KMS-11 (cell line): ENCODE measurements at regions not wholly inside any gene's neighbourhood (a gene's known extent, or its start where the extent isn't known, plus 50 kb on each side); places are given as distances from the start of the nearest gene placed in this dataset.

Experiments
- H2AFZ ChIP-seq: fragments of 200-600 bp; sonication (generic); 2 replicates; pipeline ENCODE4 v1.6.1; 2016; ENCODE audit warnings: antibody characterized with exemption, mixed run types, low read depth
- H3K27ac ChIP-seq: fragments of 200-600 bp; sonication (generic); 2 replicates; pipeline ENCODE4 v1.6.1; 2016; ENCODE audit warnings: mild to moderate bottlenecking, mixed run types
- H3K27me3 ChIP-seq: fragments of 200-600 bp; sonication (generic); 2 replicates; pipeline ENCODE4 v1.6.1; 2017; ENCODE audit warnings: mild to moderate bottlenecking, low read depth, mixed run types, moderate library complexity; ENCODE audit not compliant: insufficient read depth
- H3K36me3 ChIP-seq: fragments of 200-600 bp; sonication (generic); 2 replicates; pipeline ENCODE4 v1.6.1; 2017; ENCODE audit warnings: mild to moderate bottlenecking, mixed run types; ENCODE audit not compliant: insufficient read depth
- H3K4me1 ChIP-seq: fragments of 200-600 bp; sonication (generic); 2 replicates; pipeline ENCODE4 v1.6.1; 2016; ENCODE audit warnings: mild to moderate bottlenecking, low read depth, mixed run types; ENCODE audit not compliant: poor library complexity, severe bottlenecking
- H3K4me2 ChIP-seq: fragments of 200-600 bp; sonication (generic); 2 replicates; pipeline ENCODE4 v1.7.0; 2016; ENCODE audit warnings: mild to moderate bottlenecking, mixed run types
- H3K4me3 ChIP-seq: fragments of 200-600 bp; sonication (generic); IDR thresholded peaks from 2 replicates; pipeline ENCODE4 v1.6.1; 2017; ENCODE audit warnings: low read depth, low read length, mixed read lengths; ENCODE audit not compliant: insufficient read depth
- H3K79me2 ChIP-seq: fragments of 200-600 bp; sonication (generic); 2 replicates; pipeline ENCODE4 v1.6.1; 2016; ENCODE audit warnings: low read depth, mixed run types; ENCODE audit not compliant: insufficient read depth
- H3K9ac ChIP-seq: fragments of 200-600 bp; sonication (generic); 2 replicates; pipeline ENCODE4 v1.6.1; 2016; ENCODE audit warnings: mild to moderate bottlenecking, mixed run types
- H4K20me1 ChIP-seq: fragments of 200-600 bp; sonication (generic); 2 replicates; pipeline ENCODE4 v1.6.1; 2016; ENCODE audit warnings: mild to moderate bottlenecking, mixed run types; ENCODE audit not compliant: insufficient read depth
- TF ChIP-seq, protein P1 (sequence below): fragments of 200-600 bp; sonication (generic); conservative IDR thresholded peaks from 2 replicates; pipeline ENCODE4 v1.6.1; 2017; ENCODE audit warnings: low read depth, mild to moderate bottlenecking, antibody characterized with exemption, low read length, moderate library complexity, mixed read lengths

DNA sequence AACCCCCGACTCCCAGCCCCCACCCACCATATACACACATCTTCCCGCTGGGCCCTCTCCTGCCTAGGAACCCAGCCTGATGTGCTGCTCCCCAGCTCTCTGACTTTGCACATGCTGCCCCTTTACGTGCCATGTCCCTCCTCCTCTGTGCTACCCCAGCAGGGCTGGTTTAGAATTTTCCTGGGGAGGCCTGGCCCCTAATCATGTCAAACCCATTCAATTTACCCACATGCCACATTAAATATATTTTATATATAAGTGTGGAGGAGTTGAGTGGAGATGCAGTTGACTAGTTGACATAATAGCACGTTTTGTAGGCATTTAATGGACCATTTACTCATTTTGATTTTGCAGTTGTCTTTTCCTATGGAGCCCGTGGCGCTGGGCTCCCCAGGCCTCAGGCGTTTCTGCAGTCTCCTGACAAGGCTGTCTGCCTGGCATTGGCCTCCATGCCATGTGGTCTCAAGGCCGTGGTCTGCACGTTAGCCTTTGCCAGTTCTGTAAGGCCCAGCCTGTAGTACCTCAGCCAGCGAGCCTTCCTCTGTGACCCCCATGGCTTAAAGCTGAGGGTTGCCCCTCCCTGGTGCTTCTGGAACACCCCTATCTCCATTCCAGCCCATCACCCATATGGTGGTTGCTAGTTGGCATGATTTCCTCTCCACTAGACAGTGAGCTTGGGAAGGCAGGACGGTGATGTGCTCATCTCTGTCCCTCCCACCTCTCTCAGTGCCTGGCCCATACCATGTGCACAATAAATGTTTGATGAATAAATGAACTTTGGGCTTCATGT is 155.8 kb downstream of the TLE3 start:
- TF ChIP-seq, protein P1, sequence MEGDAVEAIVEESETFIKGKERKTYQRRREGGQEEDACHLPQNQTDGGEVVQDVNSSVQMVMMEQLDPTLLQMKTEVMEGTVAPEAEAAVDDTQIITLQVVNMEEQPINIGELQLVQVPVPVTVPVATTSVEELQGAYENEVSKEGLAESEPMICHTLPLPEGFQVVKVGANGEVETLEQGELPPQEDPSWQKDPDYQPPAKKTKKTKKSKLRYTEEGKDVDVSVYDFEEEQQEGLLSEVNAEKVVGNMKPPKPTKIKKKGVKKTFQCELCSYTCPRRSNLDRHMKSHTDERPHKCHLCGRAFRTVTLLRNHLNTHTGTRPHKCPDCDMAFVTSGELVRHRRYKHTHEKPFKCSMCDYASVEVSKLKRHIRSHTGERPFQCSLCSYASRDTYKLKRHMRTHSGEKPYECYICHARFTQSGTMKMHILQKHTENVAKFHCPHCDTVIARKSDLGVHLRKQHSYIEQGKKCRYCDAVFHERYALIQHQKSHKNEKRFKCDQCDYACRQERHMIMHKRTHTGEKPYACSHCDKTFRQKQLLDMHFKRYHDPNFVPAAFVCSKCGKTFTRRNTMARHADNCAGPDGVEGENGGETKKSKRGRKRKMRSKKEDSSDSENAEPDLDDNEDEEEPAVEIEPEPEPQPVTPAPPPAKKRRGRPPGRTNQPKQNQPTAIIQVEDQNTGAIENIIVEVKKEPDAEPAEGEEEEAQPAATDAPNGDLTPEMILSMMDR: no peak
- no peak overlapping the region for H3K27ac ChIP-seq
- H3K27me3 ChIP-seq: no peaks in the 10 kb centered on the region
- H3K79me2 ChIP-seq: no peaks in the 10 kb centered on the region
- H3K4me2 ChIP-seq: no peak overlapping the region
- H2AFZ ChIP-seq: no peak overlapping the region
- no peaks in the 10 kb centered on the region for H3K36me3 ChIP-seq
- no peaks in the 10 kb centered on the region for H3K4me1 ChIP-seq
- no peak overlapping the region for H3K9ac ChIP-seq
- no peak overlapping the region for H3K4me3 ChIP-seq
- no peaks in the 10 kb centered on the region for H4K20me1 ChIP-seq

DNA sequence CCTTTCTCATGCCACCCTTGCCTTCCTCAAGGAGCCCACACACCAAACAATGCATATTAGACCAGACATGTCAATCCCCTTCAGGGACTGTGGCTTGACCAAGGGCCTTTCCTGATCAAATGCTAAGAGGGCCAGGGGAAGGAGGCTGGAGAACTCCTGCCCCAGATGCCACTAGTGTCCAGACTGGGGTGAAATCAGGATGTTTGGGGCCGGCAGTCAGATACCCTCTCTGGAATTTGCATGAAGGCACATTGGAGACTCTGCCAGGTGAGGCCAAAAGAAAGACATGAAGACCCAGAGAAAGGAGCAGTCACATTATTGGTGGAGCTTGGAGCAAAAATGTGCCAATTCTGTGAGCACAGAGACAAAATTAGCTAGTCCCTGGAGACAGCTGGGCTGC is 154.1 kb downstream of the TLE3 start:
- Histone ChIP-seq H3K4me3 (no peak overlapping the region), H3K79me2 (no peaks in the 10 kb centered on the region), H3K4me1 (no peaks in the 10 kb centered on the region), H3K27me3 (no peaks in the 10 kb centered on the region), H4K20me1 (no peaks in the 10 kb centered on the region), H3K9ac (no peak overlapping the region), H3K27ac (no peak overlapping the region), H3K36me3 (no peaks in the 10 kb centered on the region), H2AFZ (no peak overlapping the region), H3K4me2 (no peak overlapping the region)
- TF ChIP-seq, protein P1: no peak

- H3K27ac ChIP-seq: no peak overlapping the region
- H3K79me2 ChIP-seq: no peaks in the 10 kb centered on the region
- H3K4me1 ChIP-seq: no peaks in the 10 kb centered on the region
- H3K27me3 ChIP-seq: no peaks in the 10 kb centered on the region
- H4K20me1 ChIP-seq: no peaks in the 10 kb centered on the region
- H3K4me2 ChIP-seq: no peak overlapping the region
- no peak overlapping the region for H3K9ac ChIP-seq
- H3K36me3 ChIP-seq: no peaks in the 10 kb centered on the region
- TF ChIP-seq, protein P1: no peak
- H2AFZ ChIP-seq: no peak overlapping the region
- H3K4me3 ChIP-seq: no peak overlapping the region
Observed at GRCh38 chr15:69945729-69946128, 152.0 kb downstream of the TLE3 start.

DNA sequence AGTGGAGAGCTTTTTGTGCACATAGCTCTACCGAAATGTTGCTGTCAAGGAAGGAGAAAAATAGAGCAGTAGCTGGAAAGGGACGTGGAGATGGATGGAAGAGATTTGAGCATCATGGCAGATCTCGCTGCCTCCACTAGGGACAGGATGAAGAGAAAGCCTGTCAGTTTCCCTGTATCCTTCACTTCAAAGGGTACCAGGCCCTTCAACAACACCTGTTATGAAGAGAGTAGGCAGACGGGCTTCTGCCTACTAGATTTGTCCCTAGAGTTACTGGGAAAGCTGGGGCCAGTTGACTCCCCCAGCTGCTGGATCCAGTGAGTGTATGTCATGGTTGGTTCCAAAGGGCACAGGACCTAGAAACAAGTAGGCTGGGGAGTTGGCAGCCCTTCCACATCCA is 150.8 kb downstream of the TLE3 start:
- H3K36me3 ChIP-seq: no peaks in the 10 kb centered on the region
- no peak overlapping the region for H3K4me3 ChIP-seq
- H3K4me2 ChIP-seq: no peak overlapping the region
- no peak overlapping the region for H3K27ac ChIP-seq
- H3K27me3 ChIP-seq: no peaks in the 10 kb centered on the region
- H4K20me1 ChIP-seq: no peaks in the 10 kb centered on the region
- TF ChIP-seq, protein P1: no peak
- no peak overlapping the region for H2AFZ ChIP-seq
- no peaks in the 10 kb centered on the region for H3K79me2 ChIP-seq
- no peaks in the 10 kb centered on the region for H3K4me1 ChIP-seq
- H3K9ac ChIP-seq: no peak overlapping the region
